SK-N-SH (cell line): ENCODE measurements at regions not wholly inside any gene's neighbourhood (a gene's known extent, or its start where the extent isn't known, plus 50 kb on each side); places are given as distances from the start of the nearest gene placed in this dataset.

Experiments
- CTCF ChIA-PET: fragments of 300-600, 350-600 bp; formaldehyde crosslinking; extraction: SDS; loops from one replicate; lab custom pipeline; 2021; lab: Yijun Ruan, JAX
- POLR2A ChIA-PET: fragments of 350-600 bp; sonication (Branson Sonifier 250); formaldehyde crosslinking; extraction: SDS; loops from one replicate; lab custom pipeline; 2020; ENCODE audit warnings: antibody characterized with exemption, inconsistent platforms; lab: Yijun Ruan, JAX
- DNase-seq: peaks from one replicate; pipeline ENCODE4 v3.0.0; 2012
- H2AFZ ChIP-seq: fragments of 200-600 bp; sonication (generic); 2 replicates; pipeline ENCODE4 v1.8.1; 2016; ENCODE audit warnings: antibody characterized with exemption, mild to moderate bottlenecking, low read depth
- H3F3A ChIP-seq: fragments of 200-600 bp; sonication (generic); replicated peaks from 2 replicates; pipeline ENCODE3; 2016; ENCODE audit warnings: antibody characterized with exemption, mild to moderate bottlenecking; ENCODE audit not compliant: insufficient read depth
- H3K27ac ChIP-seq, 2 experiments: fragments of 200-500 bp in 1 of 2; fragments of 200-600 bp in 1 of 2; sonication (Bioruptor generic) in 1 of 2; sonication (generic), shearing (Covaris generic) in 1 of 2; 2 replicates each; pipeline versions ENCODE4 v1.5.1 to v1.6.1; 2014 to 2016; ENCODE audit warnings: low read depth in 2 of 2, inconsistent platforms in 1 of 2, low read length in 1 of 2, mild to moderate bottlenecking in 1 of 2, mixed read lengths in 1 of 2
- H3K27me3 ChIP-seq: fragments of 200-600 bp; sonication (generic), shearing (Covaris generic); 2 replicates; pipeline ENCODE4 v1.6.1; 2016; ENCODE audit warnings: mixed run types; ENCODE audit not compliant: insufficient read depth
- H3K36me3 ChIP-seq, 2 experiments: fragments of 200-500 bp in 1 of 2; fragments of 200-600 bp in 1 of 2; sonication (Bioruptor generic) in 1 of 2; sonication (generic) in 1 of 2; replicated peaks in 1 of 2; 2 replicates each; pipeline versions ENCODE3 to v1.5.1; 2014 to 2016; ENCODE audit warnings: low read length in 1 of 2, mild to moderate bottlenecking in 1 of 2; ENCODE audit not compliant: insufficient read depth in 2 of 2, control insufficient read depth in 1 of 2
- H3K4me1 ChIP-seq, 2 experiments: fragments of 200-500 bp in 1 of 2; fragments of 200-600 bp in 1 of 2; sonication (Bioruptor generic) in 1 of 2; sonication (generic), shearing (Covaris generic) in 1 of 2; 2 replicates each; pipeline versions ENCODE4 v1.5.1 to v1.6.1; 2014 to 2016; ENCODE audit warnings: low read depth in 1 of 2, low read length in 1 of 2, mixed run types in 1 of 2; ENCODE audit not compliant: insufficient read depth in 2 of 2, control insufficient read depth in 1 of 2
- H3K4me2 ChIP-seq: fragments of 200-600 bp; sonication (generic), shearing (Covaris generic); 2 replicates; pipeline ENCODE4 v1.6.1; 2017; ENCODE audit warnings: mixed run types
- H3K4me3 ChIP-seq, 2 experiments: fragments of 200-500 bp in 1 of 2; fragments of 200-600 bp in 1 of 2; sonication (Bioruptor generic) in 1 of 2; sonication (generic), shearing (Covaris generic) in 1 of 2; 2 replicates each; pipeline versions ENCODE4 v1.5.1 to v1.8.1; 2014 to 2016; ENCODE audit warnings: low read depth in 2 of 2, inconsistent platforms in 1 of 2, low read length in 1 of 2, mild to moderate bottlenecking in 1 of 2, mixed read lengths in 1 of 2, moderate library complexity in 1 of 2
- H3K79me2 ChIP-seq: fragments of 200-600 bp; sonication (generic); 2 replicates; pipeline ENCODE4 v1.8.1; 2017; ENCODE audit warnings: mild to moderate bottlenecking; ENCODE audit not compliant: insufficient read depth
- H3K9ac ChIP-seq: fragments of 200-600 bp; sonication (generic); 2 replicates; pipeline ENCODE4 v1.6.1; 2017; ENCODE audit warnings: mixed run types
- H3K9me2 ChIP-seq: fragments of 200-600 bp; sonication (generic); 2 replicates; pipeline ENCODE4 v1.6.1; 2017; ENCODE audit warnings: mixed run types
- H3K9me3 ChIP-seq: fragments of 200-600 bp; sonication (generic); 2 replicates; pipeline ENCODE4 v1.6.1; 2017; ENCODE audit warnings: mixed run types, mild to moderate bottlenecking, moderate library complexity
- H4K20me1 ChIP-seq: fragments of 200-600 bp; sonication (generic); 2 replicates; pipeline ENCODE4 v1.6.1; 2017; ENCODE audit warnings: mild to moderate bottlenecking, mixed run types; ENCODE audit not compliant: insufficient read depth
- EP300 ChIP-seq, 2 experiments: IDR thresholded peaks; 2 replicates each; pipeline versions ENCODE4 v1.4.0 to v1.6.1; 2012; ENCODE audit warnings: borderline replicate concordance in 1 of 2, low read depth in 1 of 2, low read length in 1 of 2
- EZH2phosphoT487 ChIP-seq: fragments of 200-600 bp; sonication (generic); IDR thresholded peaks from 2 replicates; pipeline ENCODE4 v1.6.1; 2017; ENCODE audit warnings: low read depth, mixed run types, mild to moderate bottlenecking, antibody characterized with exemption, moderate library complexity, borderline replicate concordance
- FOSL2 ChIP-seq: IDR thresholded peaks from 2 replicates; pipeline ENCODE4 v1.4.0; 2012; ENCODE audit warnings: low read depth, mild to moderate bottlenecking, moderate library complexity, borderline replicate concordance
- FOXJ3 ChIP-seq: sonication (generic); formaldehyde crosslinking; IDR thresholded peaks from 2 replicates; pipeline ENCODE4 v1.5.1; 2020; ENCODE audit warnings: mild to moderate bottlenecking, missing genetic modification reagents
- FOXM1 ChIP-seq: IDR thresholded peaks from 2 replicates; pipeline ENCODE4 v1.4.0; 2012; ENCODE audit warnings: low read depth, mild to moderate bottlenecking
- GATA2 ChIP-seq: sonication (generic); formaldehyde crosslinking; IDR thresholded peaks from 2 replicates; pipeline ENCODE4 v1.5.0; 2020; ENCODE audit warnings: mild to moderate bottlenecking, missing genetic modification reagents
- MAX ChIP-seq: IDR thresholded peaks from 2 replicates; pipeline ENCODE4 v1.4.0; 2012; ENCODE audit warnings: low read depth
- MEF2A ChIP-seq: IDR thresholded peaks from 2 replicates; pipeline ENCODE4 v1.4.0; 2012; ENCODE audit warnings: low read depth, borderline replicate concordance
- MXI1 ChIP-seq: IDR thresholded peaks from 2 replicates; pipeline ENCODE4 v1.6.1; 2012; ENCODE audit warnings: mild to moderate bottlenecking, low read depth, low read length, improper control_type of control experiment
- RAD21 ChIP-seq: IDR thresholded peaks from 2 replicates; pipeline ENCODE4 v1.6.1; 2012; ENCODE audit warnings: mild to moderate bottlenecking, low read length
- RCOR1 ChIP-seq: fragments of 150-350 bp; IDR thresholded peaks from 2 replicates; pipeline ENCODE4 v1.6.1; 2017; ENCODE audit warnings: antibody characterized with exemption, low read length
- RXRA ChIP-seq: IDR thresholded peaks from 2 replicates; pipeline ENCODE4 v1.4.0; 2012; ENCODE audit warnings: low read depth, mild to moderate bottlenecking, borderline replicate concordance
- SMC3 ChIP-seq: IDR thresholded peaks from 2 replicates; pipeline ENCODE4 v1.6.1; 2012; ENCODE audit warnings: low read depth, low read length, improper control_type of control experiment
- TAF1 ChIP-seq: IDR thresholded peaks from 2 replicates; pipeline ENCODE4 v1.6.1; 2012; ENCODE audit warnings: low read depth, mild to moderate bottlenecking, low read length, moderate library complexity, borderline replicate concordance
- TCF12 ChIP-seq: IDR thresholded peaks from 2 replicates; pipeline ENCODE4 v1.4.0; 2012
- TEAD4 ChIP-seq: IDR thresholded peaks from 2 replicates; pipeline ENCODE4 v1.4.0; 2012; ENCODE audit warnings: mild to moderate bottlenecking, borderline replicate concordance; ENCODE audit not compliant: insufficient read depth
- WGBS: methylation state at CpG from one replicate; pipeline ENCODE4 v1.1.6; 2017; ENCODE audit warnings: low lambda C conversion rate; 5-methylcytosine and 5-hydroxymethylcytosine counted together
- TF ChIP-seq, protein P1 (sequence below): fragments of 150-350 bp; IDR thresholded peaks from 2 replicates; pipeline ENCODE4 v1.6.1; 2016; ENCODE audit warnings: mild to moderate bottlenecking, low read depth, low read length
- TF ChIP-seq, protein P2 (sequence below): fragments of 200-600 bp; sonication (generic); IDR thresholded peaks from 2 replicates; pipeline ENCODE4 v1.6.1; 2017; ENCODE audit warnings: antibody characterized with exemption, mild to moderate bottlenecking, moderate library complexity
- TF ChIP-seq, protein P3 (sequence below): IDR thresholded peaks from 2 replicates; pipeline ENCODE4; 2012

DNA sequence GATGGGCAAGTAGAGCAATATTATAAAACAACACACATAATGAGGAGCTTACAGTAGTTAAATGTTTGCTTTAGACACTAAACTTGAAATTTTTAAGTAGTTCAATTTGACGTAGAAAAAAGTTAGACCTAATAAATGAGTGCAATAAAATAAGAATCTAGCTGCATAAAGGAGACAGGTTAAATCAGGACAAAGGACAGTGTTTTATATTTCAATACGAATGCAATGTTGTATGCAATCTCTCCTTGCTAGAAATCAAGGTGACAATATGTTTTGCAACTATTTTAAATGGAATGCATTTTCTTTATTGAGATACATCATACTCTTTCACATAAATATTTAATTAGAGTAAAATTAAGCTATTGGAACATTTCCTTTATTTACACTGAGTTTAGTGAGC is 267.9 kb downstream of the CASP12 start:
- no peak overlapping the region for H3K4me3 ChIP-seq
- no peaks in the 10 kb centered on the region for H3K79me2 ChIP-seq
- 85% methylated on average over 2 of the region's 2 CpGs for WGBS
- H3K9ac ChIP-seq, result no peak overlapping the region
- no peak for DNase-seq
- H4K20me1 ChIP-seq, result no peaks in the 10 kb centered on the region
- no peak overlapping the region for H2AFZ ChIP-seq
- H3K36me3 ChIP-seq, result no peaks in the 10 kb centered on the region
- TF ChIP-seq RAD21 (no peak), MEF2A (no peak), FOXJ3 (CRISPR knock-in tag) (no peak), EP300 (IDR thresholded peaks at IDR 0.05; ENCODE audit: borderline replicate concordance in 1 of 2, low read depth in 1 of 2, low read length in 1 of 2) (no peak), SMC3 (no peak), FOSL2 (no peak), RXRA (no peak), MXI1 (no peak)
- TF ChIP-seq, protein P1, sequence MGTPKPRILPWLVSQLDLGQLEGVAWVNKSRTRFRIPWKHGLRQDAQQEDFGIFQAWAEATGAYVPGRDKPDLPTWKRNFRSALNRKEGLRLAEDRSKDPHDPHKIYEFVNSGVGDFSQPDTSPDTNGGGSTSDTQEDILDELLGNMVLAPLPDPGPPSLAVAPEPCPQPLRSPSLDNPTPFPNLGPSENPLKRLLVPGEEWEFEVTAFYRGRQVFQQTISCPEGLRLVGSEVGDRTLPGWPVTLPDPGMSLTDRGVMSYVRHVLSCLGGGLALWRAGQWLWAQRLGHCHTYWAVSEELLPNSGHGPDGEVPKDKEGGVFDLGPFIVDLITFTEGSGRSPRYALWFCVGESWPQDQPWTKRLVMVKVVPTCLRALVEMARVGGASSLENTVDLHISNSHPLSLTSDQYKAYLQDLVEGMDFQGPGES, result no peak
- H3K9me3 ChIP-seq, result no peaks in the 10 kb centered on the region
- POLR2A ChIA-PET, result no interaction called here
- H3K4me2 ChIP-seq, result no peak overlapping the region
- no peaks in the 10 kb centered on the region for H3K27me3 ChIP-seq
- H3K27ac ChIP-seq, result no peak overlapping the region
- CTCF ChIA-PET, result interaction anchor here (0.7 to 1.1 kb wide), 2 partner anchors 21 to 283 kb away, joined by 3 read pairs; no protein-coding TSS in a partner anchor
- H3K4me1 ChIP-seq, result no peaks in the 10 kb centered on the region
- H3F3A ChIP-seq, result peaks cover 3% of the 10 kb centered on the region
- no peaks in the 10 kb centered on the region for H3K9me2 ChIP-seq

GRCh38 chr11:104625246-104625645 is 273.0 kb downstream of the CASP12 start:
- Histone ChIP-seq H3K27ac (no peak overlapping the region), H3K9ac (no peak overlapping the region), H3K79me2 (no peaks in the 10 kb centered on the region), H4K20me1 (no peaks in the 10 kb centered on the region), H3K4me2 (no peak overlapping the region), H3K4me1 (peaks cover 0 to 14% of the 10 kb centered on the region in 2 experiments; a peak in 2 of 4 replicates), H3F3A (peaks cover 14% of the 10 kb centered on the region), H3K9me3 (no peaks in the 10 kb centered on the region), H2AFZ (no peak overlapping the region), H3K36me3 (no peaks in the 10 kb centered on the region), H3K4me3 (no peak overlapping the region), H3K9me2 (no peaks in the 10 kb centered on the region), H3K27me3 (no peaks in the 10 kb centered on the region)
- ChIA-PET CTCF (no interaction called here), POLR2A (no interaction called here)
- no peak for DNase-seq
- 50% methylated on average over 2 of the region's 2 CpGs for WGBS
- TF ChIP-seq, protein P2, sequence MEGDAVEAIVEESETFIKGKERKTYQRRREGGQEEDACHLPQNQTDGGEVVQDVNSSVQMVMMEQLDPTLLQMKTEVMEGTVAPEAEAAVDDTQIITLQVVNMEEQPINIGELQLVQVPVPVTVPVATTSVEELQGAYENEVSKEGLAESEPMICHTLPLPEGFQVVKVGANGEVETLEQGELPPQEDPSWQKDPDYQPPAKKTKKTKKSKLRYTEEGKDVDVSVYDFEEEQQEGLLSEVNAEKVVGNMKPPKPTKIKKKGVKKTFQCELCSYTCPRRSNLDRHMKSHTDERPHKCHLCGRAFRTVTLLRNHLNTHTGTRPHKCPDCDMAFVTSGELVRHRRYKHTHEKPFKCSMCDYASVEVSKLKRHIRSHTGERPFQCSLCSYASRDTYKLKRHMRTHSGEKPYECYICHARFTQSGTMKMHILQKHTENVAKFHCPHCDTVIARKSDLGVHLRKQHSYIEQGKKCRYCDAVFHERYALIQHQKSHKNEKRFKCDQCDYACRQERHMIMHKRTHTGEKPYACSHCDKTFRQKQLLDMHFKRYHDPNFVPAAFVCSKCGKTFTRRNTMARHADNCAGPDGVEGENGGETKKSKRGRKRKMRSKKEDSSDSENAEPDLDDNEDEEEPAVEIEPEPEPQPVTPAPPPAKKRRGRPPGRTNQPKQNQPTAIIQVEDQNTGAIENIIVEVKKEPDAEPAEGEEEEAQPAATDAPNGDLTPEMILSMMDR, result no peak
- TF ChIP-seq FOXM1, result no peak
- TF ChIP-seq, protein P3, sequence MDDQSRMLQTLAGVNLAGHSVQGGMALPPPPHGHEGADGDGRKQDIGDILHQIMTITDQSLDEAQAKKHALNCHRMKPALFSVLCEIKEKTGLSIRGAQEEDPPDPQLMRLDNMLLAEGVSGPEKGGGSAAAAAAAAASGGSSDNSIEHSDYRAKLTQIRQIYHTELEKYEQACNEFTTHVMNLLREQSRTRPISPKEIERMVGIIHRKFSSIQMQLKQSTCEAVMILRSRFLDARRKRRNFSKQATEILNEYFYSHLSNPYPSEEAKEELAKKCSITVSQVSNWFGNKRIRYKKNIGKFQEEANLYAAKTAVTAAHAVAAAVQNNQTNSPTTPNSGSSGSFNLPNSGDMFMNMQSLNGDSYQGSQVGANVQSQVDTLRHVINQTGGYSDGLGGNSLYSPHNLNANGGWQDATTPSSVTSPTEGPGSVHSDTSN, result no peak
- TF ChIP-seq RAD21, result no peak
- no peak for TF ChIP-seq EZH2phosphoT487
- no peak for TF ChIP-seq TCF12
- TF ChIP-seq TEAD4, result no peak
- TF ChIP-seq EP300 (IDR thresholded peaks at IDR 0.05; ENCODE audit: borderline replicate concordance in 1 of 2, low read depth in 1 of 2, low read length in 1 of 2), result no peak
- TF ChIP-seq RCOR1, result no peak
- no peak for TF ChIP-seq GATA2
- TF ChIP-seq MAX, result no peak
- TF ChIP-seq TAF1, result no peak
- no peak for TF ChIP-seq MEF2A
